ENCODE measurements at regions not wholly inside any gene's neighbourhood (a gene's known extent, or its start where the extent isn't known, plus 50 kb on each side); places are given as distances from the start of the nearest gene placed in this dataset.

DNA sequence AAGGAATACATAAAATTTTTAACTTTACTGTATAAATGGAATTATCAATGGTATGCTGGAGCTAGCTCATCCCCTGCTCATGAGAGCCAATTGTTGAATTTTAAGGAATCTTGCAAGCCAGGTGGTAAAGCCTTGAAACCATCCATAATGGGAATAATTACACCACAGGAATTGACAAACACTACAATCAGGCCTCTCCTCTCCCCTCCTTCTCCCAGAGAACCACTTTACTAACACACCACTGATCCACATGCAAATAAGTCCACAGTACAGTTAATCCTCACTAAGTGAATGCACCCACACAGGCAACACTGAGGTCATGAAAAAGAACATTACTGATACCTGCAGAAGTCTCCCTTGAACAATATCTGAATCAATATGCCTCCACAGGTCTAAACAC is 140.5 kb downstream of the KLF12 start:
- Histone ChIP-seq H3K36me3 (replicated peaks in 1 of 2; ENCODE audit: control insufficient read depth in 1 of 2, insufficient read depth in 2 of 2, low read length in 2 of 2) (no peaks in the 10 kb centered on the region), H2AFZ (ENCODE audit: insufficient read depth, low read depth, low read length, poor library complexity, severe bottlenecking) (no peak overlapping the region), H3K79me2 (ENCODE audit: insufficient read depth, low read length) (no peaks in the 10 kb centered on the region), H3K4me1 (ENCODE audit: control insufficient read depth in 1 of 2, insufficient read depth in 2 of 2, low read length in 2 of 2) (no peaks in the 10 kb centered on the region), H4K20me1 (ENCODE audit: insufficient read depth, low read length) (no peaks in the 10 kb centered on the region), H3K9me3 (replicated peaks in 1 of 2; ENCODE audit: control insufficient read depth in 1 of 2, insufficient read depth in 1 of 2, low read length in 2 of 2) (no peaks in the 10 kb centered on the region), H3K4me3 (replicated peaks in 1 of 3; ENCODE audit: low read depth in 2 of 3, low read length in 3 of 3) (no peak overlapping the region), H3K4me2 (replicated peaks; ENCODE audit: extremely low read depth, low read length, poor library complexity, severe bottlenecking) (no peak overlapping the region), H3K27me3 (ENCODE audit: control insufficient read depth in 2 of 2, insufficient read depth in 2 of 2, low read length in 2 of 2) (no peaks in the 10 kb centered on the region), H3K9ac (ENCODE audit: insufficient read depth, low read length, poor library complexity, severe bottlenecking) (no peak overlapping the region), H3K27ac (ENCODE audit: low read depth in 1 of 2, low read length in 2 of 2) (no peak overlapping the region)
- intact Hi-C loops (cut with micrococcal nuclease) = no loop called here
- no peaks in the 10 kb centered on the region for H3K36me3 Mint-ChIP-seq
- no peaks in the 10 kb centered on the region for H3K27me3 Mint-ChIP-seq (ENCODE audit: low read depth in 3 of 3)
- TF ChIP-seq, protein P1, sequence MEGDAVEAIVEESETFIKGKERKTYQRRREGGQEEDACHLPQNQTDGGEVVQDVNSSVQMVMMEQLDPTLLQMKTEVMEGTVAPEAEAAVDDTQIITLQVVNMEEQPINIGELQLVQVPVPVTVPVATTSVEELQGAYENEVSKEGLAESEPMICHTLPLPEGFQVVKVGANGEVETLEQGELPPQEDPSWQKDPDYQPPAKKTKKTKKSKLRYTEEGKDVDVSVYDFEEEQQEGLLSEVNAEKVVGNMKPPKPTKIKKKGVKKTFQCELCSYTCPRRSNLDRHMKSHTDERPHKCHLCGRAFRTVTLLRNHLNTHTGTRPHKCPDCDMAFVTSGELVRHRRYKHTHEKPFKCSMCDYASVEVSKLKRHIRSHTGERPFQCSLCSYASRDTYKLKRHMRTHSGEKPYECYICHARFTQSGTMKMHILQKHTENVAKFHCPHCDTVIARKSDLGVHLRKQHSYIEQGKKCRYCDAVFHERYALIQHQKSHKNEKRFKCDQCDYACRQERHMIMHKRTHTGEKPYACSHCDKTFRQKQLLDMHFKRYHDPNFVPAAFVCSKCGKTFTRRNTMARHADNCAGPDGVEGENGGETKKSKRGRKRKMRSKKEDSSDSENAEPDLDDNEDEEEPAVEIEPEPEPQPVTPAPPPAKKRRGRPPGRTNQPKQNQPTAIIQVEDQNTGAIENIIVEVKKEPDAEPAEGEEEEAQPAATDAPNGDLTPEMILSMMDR (IDR thresholded peaks at IDR 0.05) = no peak
- H3K27ac Mint-ChIP-seq = no peak overlapping the region
- peaks cover 0 to 3% (median 0%) of the 10 kb centered on the region in 7 donors for H3K9me3 Mint-ChIP-seq
- H3K4me1 Mint-ChIP-seq = no peaks in the 10 kb centered on the region
- no peak for DNase-seq
- no peak overlapping the region for H3K4me3 Mint-ChIP-seq

GRCh38 chr13:73991884-73992283 is 142.3 kb downstream of the KLF12 start:
- Mint-ChIP-seq H3K4me3 (no peak overlapping the region), H3K27ac (peak overlapping the region in 1 of 7 donors; percentile 13), H3K36me3 (no peaks in the 10 kb centered on the region), H3K9me3 (peaks cover 4 to 12% (median 8%) of the 10 kb centered on the region in 7 donors), H3K4me1 (no peaks in the 10 kb centered on the region), H3K27me3 (ENCODE audit: low read depth in 3 of 3) (no peaks in the 10 kb centered on the region)
- 100% methylated on average over 1 of the region's 3 CpGs for WGBS (ENCODE audit: insufficient coverage)
- no peaks in the 10 kb centered on the region for H3K36me3 ChIP-seq (replicated peaks in 1 of 2; ENCODE audit: control insufficient read depth in 1 of 2, insufficient read depth in 2 of 2, low read length in 2 of 2)
- H2AFZ ChIP-seq (ENCODE audit: insufficient read depth, low read depth, low read length, poor library complexity, severe bottlenecking) = no peak overlapping the region
- H3K27me3 ChIP-seq (ENCODE audit: control insufficient read depth in 2 of 2, insufficient read depth in 2 of 2, low read length in 2 of 2) = no peaks in the 10 kb centered on the region
- H3K27ac ChIP-seq (ENCODE audit: low read depth in 1 of 2, low read length in 2 of 2) = no peak overlapping the region
- no peak for DNase-seq
- H3K4me3 ChIP-seq (replicated peaks in 1 of 3; ENCODE audit: low read depth in 2 of 3, low read length in 3 of 3) = no peak overlapping the region
- H3K9ac ChIP-seq (ENCODE audit: insufficient read depth, low read length, poor library complexity, severe bottlenecking) = no peak overlapping the region
- intact Hi-C loops (cut with micrococcal nuclease) = no loop called here
- H3K9me3 ChIP-seq (replicated peaks in 1 of 2; ENCODE audit: control insufficient read depth in 1 of 2, insufficient read depth in 1 of 2, low read length in 2 of 2) = peaks cover 7 to 15% of the 10 kb centered on the region in 2 donors
- H3K4me2 ChIP-seq (replicated peaks; ENCODE audit: extremely low read depth, low read length, poor library complexity, severe bottlenecking) = no peak overlapping the region
- no peaks in the 10 kb centered on the region for H3K4me1 ChIP-seq (ENCODE audit: control insufficient read depth in 1 of 2, insufficient read depth in 2 of 2, low read length in 2 of 2)
- no peaks in the 10 kb centered on the region for H3K79me2 ChIP-seq (ENCODE audit: insufficient read depth, low read length)
- TF ChIP-seq, protein P1 (IDR thresholded peaks at IDR 0.05) = no peak
- no peaks in the 10 kb centered on the region for H4K20me1 ChIP-seq (ENCODE audit: insufficient read depth, low read length)

Data from CD14-positive monocyte (primary cell).